NCI-H2171 treated with DMSO at 0.1 percent for 48 hours (cell line): ENCODE measurements at regions not wholly inside any gene's neighbourhood (a gene's known extent, or its start where the extent isn't known, plus 50 kb on each side); places are given as distances from the start of the nearest gene placed in this dataset.
"Not testable (repeated sequence)": the region's sequence is repeated elsewhere in the genome, so short reads cannot be mapped to it uniquely, and the experiment has no call there.

ENCODE experiments used
- DNase-seq: peaks from one replicate; lab custom pipeline; 2025; lab: John Stamatoyannopoulos, UW

DNA sequence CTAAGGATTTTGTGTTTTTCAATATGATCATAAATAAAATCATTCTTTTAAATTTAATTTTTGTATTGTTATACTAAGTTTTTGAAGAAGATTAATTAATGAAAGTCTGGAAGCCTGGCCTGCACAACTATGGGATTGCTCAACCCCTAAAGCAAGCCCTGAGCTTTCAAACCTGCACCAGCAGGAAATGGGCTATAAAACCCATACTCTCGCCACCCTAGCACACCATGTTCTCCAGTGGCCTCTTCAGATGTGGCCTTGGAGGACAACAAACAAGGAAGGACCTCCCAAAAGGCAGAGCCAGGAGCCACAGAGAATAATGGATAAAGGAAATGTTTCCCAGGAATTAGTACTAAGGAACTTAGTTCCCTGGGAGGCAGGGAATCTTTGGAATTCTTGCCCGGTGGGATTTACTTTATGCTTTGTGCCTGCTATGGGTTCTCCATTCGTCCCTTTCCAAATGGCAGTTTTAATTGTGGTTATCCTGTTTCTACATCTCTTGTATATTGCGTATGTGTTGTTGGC, 212.5 kb downstream of the ZFP36L2 start:
- no peak for DNase-seq

- DNase-seq: no peak
Measured at GRCh38 chr2:43012966-43013365, 213.4 kb downstream of the ZFP36L2 start.

DNA sequence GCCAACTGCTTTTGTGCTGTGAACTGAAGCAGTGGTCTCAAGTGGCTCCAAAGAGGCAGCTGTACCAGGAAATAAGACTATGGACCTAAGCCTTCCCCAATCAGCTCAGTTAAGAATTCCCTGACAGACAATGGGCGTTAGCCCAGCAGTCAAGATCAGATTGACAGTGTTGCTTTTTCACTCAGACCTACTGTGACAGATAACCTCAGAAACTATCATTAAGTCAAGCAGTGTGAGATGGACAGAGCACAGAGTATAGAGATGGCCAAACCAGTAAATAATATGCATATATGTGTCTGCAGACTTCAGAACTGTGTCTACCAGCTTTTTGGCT, 215.3 kb downstream of the ZFP36L2 start:
- no peak for DNase-seq

GRCh38 chr2:43010438-43011157, 215.8 kb downstream of the ZFP36L2 start:
- DNase-seq: peak; percentile 12

- no peak for DNase-seq
Measured at GRCh38 chr2:43009448-43009847, 217.0 kb downstream of the ZFP36L2 start.

DNA sequence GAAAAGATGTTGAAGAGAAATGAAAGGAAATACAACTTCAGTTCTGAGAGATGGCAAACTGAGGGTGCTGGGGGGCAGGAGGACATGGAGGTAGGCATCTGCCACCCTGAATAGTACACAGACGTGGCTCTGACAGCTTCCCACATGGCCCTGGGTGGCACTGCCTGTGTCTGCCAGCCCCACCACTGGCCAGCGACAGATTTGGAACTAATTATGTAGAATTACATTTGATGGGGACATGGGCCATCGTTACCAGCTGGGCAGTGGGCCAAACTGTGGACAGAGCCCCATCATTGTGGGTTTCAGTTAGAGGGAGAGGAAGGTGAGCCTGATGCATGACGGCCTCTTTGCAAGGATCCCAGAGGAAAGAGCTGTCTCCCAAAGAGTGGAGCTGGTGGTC, 216.0 kb upstream of the HAAO start:
- no peak for DNase-seq

- no peak for DNase-seq
Measured at GRCh38 chr2:43007901-43008300, 215.5 kb upstream of the HAAO start.

DNA sequence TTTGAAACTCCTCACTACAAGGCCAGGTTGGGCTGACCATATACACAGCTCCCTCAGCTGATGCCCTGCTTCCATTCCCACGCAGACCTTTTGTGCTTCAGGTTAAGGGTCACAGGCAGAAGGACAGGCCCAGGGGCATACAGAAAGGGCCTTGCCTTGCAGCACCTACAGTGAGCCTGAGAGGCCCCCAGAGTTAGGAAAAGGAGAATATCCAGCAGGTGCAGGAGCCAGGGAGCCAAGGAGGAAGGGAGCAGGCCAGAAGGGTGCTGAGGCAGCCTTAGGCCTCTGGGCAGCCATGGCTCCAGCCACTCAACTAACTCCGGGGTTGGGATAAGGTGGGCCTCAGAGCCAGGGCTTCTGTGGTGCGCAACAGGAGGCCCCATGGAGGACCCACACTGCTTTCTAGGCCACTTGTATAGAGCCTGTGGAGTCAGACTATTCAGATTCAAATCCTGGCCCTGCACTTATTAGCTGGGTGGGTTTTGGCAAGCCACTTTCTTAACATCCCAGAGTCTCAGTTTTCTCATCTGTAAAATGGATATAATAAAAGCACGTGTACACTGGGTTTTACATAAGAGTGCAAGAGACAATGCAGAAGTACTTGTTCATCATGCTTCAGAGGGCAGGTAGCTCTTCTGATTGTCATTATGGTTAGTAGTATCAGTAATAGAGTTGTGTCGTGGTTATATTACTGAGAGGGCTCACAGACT, 214.6 kb upstream of the HAAO start:
- no peak for DNase-seq

DNA sequence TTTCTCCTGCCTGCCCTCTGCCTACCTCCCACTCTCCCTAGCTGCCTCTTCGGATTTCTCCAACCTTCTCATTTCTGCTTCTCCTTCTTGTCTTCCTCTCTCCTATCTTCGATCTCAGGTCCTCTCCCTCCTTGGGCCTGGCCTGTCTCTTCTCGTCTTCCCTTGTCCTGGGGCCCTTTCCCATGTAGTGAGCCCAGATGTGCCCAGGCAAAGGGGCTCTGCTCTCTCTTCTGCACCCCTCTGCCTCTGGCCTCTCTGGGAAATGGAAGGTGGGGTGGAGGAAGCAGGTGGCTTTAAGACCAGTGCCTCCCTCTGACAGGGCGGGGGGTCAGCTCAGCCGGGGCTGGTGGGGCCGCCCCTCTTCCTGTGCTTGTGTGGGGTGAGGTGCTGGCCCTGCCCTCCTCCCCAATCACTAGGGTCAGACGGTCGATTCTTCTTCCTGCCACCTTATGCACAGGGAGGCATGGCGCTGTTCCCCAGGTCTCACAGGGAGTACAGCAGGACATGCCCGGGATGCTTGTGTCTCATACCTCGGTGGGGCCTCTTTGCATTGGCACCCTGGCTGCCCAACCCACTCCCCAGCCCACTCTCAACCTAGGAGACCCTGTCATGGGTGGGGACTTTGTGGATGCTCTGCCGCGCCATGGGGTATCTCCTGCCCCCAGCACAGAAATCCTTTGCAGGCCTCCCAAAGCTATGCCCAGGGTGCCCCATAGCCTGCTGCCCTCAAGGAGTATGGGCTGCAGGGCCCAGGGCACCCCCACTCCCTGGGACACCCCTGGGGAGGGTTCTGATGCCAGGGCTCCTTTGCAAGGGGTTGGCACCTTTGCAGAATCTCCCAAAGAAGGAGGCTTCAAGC, 213.8 kb upstream of the HAAO start:
- DNase-seq: no peak

DNA sequence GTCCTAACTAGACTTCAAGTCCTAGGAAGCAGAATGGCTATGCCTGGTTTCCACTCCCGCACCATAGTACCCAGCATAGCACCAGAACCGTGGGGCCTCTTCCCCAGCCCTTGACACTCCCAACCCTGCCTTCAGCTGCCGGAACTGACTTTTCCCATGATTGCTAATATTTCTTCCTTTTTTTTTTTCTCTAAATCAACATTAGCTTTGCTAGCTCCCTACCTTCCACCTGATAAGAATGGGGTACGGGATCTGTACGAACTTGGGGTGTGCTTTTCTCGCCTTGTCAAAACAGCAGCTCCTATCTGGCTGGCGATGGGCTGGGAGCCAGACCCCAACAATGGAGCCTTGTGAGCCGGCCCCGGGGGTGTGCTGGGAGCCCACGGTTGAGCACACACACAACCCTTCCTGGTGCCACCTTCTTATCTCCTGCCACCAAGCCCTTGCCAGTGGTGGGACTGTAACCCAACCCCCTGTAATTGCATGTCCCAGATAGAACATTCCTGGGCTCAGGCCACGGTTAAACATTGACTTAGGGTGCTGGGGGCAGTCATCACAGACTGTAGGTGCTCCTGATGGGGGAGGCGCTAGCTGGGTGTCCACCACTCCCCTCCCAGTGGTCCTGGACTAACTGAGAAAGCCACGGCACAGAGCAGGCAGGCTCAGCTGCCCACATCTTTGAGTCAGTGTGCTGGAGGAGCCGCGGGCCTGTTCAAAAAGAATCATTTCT, 213.0 kb upstream of the HAAO start:
- no peak for DNase-seq

- no peak for DNase-seq
Measured at GRCh38 chr2:43004879-43005244, 212.5 kb upstream of the HAAO start.

DNA sequence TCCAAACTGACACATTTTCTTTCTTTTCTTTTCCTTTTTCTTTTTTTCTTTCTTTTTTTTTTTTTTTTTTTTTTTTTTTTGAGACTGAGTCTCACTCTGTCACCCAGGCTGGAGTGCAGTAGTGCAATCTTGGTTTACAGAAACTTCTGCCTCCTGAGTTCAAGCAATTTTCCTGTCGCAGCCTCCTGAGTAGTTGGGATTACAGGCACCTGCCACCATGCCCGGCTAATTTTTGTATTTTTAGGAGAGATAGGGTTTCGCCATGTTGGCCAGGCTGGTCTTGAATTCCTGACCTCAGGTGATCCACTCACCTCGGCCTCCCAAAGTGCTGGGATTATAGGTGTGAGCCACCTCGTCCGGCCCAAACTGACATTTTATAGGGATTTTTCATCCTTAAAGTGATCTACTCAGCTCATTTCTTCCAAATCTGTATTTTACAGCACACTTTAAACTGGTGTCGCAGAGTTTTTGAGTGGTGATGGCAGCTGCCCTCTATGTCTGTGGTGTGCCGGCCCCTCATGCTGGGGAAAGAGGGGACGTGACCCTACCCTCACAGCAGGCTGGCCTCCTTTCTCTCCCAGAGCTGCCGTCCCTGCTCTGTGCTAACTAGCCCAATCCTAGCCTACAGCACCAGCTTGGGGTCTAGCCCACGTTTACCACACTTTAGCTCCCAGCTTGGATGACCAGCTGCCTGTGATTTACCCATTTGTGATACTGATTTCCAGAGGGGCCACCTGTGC, 211.9 kb upstream of the HAAO start:
- DNase-seq: not testable (repeated sequence)

DNA sequence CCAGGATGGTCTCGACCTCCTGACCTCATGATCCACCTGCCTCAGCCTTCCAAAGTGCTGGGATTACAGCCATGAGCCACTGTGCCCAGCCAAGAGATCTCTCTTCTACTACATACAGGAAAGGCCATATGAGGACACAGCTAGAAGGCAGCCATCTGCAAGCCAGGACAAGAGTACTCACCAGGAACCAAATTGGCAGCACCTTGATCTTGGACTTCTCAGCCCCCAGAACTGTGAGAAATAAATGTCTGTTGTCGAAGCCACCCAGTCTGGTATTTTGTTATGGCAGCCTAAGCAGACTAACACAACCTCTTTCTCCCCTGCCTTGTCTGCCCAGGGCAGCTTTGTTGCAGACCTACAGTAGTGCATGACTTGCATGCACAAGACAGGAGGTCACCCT, 211.3 kb upstream of the HAAO start:
- DNase-seq: no peak

DNA sequence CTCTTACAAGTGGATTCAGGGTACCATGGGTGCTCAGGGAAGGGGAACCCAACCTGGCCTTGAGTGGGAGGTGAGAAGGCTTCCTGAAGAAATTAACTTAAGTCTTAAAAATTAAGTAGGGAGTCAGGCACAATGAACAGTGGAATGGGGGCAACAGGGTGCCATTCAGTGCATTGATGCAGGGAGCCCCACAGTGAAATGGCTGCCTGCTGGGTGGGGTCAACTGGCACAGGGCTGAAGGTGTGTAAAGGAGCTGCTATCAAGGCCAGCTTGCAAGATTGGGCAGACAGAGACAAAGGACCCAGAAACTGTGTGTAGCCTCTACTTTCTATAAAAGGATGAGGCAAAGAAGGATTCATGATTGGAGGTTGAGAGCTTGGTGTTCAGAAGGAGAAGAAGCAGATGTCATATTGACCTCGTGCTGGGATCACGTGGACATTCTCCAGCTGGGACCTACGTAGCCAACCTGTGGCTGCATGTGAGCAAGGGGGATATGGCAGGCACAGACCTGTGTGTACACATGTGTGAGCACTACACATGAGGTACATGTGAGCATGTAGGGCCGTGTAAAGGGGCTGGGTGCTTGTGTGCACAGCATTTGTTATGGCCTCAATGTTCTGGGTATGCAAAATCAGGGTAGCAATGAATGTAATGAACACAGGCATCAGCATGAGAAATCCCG, 209.5 kb upstream of the HAAO start:
- DNase-seq: no peak

- DNase-seq: no peak
Measured at GRCh38 chr2:43001055-43001378, 208.6 kb upstream of the HAAO start.

- no peak for DNase-seq
Measured at GRCh38 chr2:43000242-43001054, 208.1 kb upstream of the HAAO start.

DNA sequence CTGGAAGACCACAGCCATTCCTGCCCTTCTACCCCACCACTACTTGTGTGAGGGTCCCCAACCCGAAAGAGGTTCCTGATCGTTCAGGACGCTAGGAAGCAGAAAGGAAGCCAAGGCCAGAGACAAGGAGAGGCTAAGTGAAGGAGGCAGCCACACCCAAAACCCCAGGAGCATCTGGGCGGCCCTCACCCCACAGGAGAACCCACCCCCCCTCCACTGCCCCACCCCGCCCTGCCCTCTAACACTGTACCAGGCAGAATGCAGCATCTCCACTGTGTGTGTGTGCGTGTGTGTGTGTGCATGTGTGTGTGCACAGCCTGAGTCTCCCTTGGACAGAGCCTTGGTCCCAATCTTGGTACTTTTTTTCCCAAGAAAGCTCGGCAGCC, 207.5 kb upstream of the HAAO start:
- DNase-seq: no peak

DNA sequence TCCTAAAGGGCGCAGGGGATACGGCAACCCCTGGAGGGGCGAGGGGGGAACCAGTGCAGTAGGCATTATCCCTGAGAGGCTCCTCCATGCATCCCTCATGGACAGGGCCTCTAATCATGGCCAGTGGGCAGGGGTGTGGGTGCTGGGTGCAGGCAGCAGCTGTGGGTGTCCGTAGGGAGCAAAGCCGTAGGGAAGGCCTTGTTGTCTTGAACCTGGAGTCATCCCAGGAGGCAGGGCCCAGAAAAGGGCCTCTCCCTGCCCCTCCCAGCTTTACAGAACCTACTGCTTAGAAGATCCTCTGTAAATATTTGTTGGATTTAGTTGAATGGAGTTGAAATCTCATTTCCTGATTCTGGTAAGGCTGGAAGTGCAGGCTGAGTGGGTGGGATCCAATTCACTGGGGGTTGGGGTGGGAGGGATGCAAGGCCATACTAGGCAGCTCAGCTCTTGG, 207.0 kb upstream of the HAAO start:
- DNase-seq: no peak

DNA sequence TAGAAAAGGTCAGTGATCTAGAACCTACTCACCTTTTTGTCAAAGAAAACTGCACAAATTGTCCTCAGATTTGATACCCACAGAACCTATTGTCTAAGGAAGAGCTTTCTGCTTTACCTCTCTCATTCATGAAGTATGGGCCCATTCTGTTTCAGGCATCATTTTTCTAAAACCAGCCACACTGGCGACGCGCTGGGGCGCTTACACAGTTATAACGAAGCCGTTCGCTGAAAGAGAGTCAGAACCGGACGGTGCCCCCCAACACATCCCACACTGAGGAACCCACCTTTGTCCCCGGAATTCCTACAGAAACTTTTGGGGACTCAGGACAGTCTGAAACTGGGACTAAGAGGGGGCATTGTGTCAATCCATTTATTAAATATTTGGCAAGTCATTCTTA, 206.3 kb upstream of the HAAO start:
- no peak for DNase-seq

- no peak for DNase-seq
Measured at GRCh38 chr2:42996528-42996927, 204.1 kb upstream of the HAAO start.
